PC-3 (cell line): ENCODE measurements at regions not wholly inside any gene's neighbourhood (a gene's known extent, or its start where the extent isn't known, plus 50 kb on each side); places are given as distances from the start of the nearest gene placed in this dataset.

Source experiments
- ATAC-seq: fragments of 200-7000 bp; cut with Tn5 transposase; 2 replicates; pipeline ENCODE4 v1.9.1; 2020; ENCODE audit warnings: mild to moderate bottlenecking, moderate library complexity
- BruUV-seq: library from RNA; stranded (reverse); fragments of 400-500 nt; replicated peaks from 2 replicates; lab custom pipeline; 2021; lab: Mats Ljungman, UMichigan
- CTCF ChIA-PET: fragments of 300-600 bp; sonication (Branson Sonifier 250); formaldehyde crosslinking; loops from one replicate; lab custom pipeline; 2022; ENCODE audit warnings: antibody characterized with exemption; lab: Charles Lee
- POLR2A ChIA-PET: fragments of 300-600 bp; sonication (Branson Sonifier 250); formaldehyde crosslinking; loops from one replicate; lab custom pipeline; 2022; ENCODE audit warnings: antibody characterized with exemption; ENCODE audit not compliant: unreplicated experiment; lab: Charles Lee
- DNase-seq: peaks from one replicate; pipeline ENCODE4 v3.0.0-alpha.2; 2015
- H2AFZ ChIP-seq: fragments of 300-600 bp; sonication (generic); 2 replicates; pipeline ENCODE4 v1.6.0; 2016; ENCODE audit warnings: antibody characterized with exemption, low read length
- H3F3A ChIP-seq: fragments of 300-600 bp; sonication (generic); one replicate; pipeline ENCODE4 v1.6.0; 2017; ENCODE audit warnings: antibody characterized with exemption, low read length, control low read depth, mild to moderate bottlenecking; ENCODE audit not compliant: unreplicated experiment
- H3K27ac ChIP-seq: fragments of 300-600 bp; sonication (generic); 2 replicates; pipeline ENCODE4 v1.5.1; 2016; ENCODE audit warnings: mild to moderate bottlenecking, low read length
- H3K27me3 ChIP-seq: fragments of 300-600 bp; sonication (generic); 2 replicates; pipeline ENCODE4 v1.6.1; 2016; ENCODE audit warnings: low read length, mixed read lengths
- H3K36me3 ChIP-seq: fragments of 300-600 bp; sonication (generic); 2 replicates; pipeline ENCODE4 v1.6.1; 2016; ENCODE audit warnings: low read depth, mixed run types, low read length, mixed read lengths
- H3K4me1 ChIP-seq: fragments of 300-600 bp; sonication (generic); 2 replicates; pipeline ENCODE4 v1.5.1; 2016; ENCODE audit warnings: low read length; ENCODE audit not compliant: insufficient read depth
- H3K4me2 ChIP-seq: fragments of 300-600 bp; sonication (generic); 2 replicates; pipeline ENCODE4 v1.6.0; 2016; ENCODE audit warnings: low read length
- H3K4me3 ChIP-seq: fragments of 300-600 bp; sonication (generic); 2 replicates; pipeline ENCODE4 v1.5.1; 2016; ENCODE audit warnings: mild to moderate bottlenecking, low read length, mixed read lengths
- H3K79me2 ChIP-seq: fragments of 300-600 bp; sonication (generic); 2 replicates; pipeline ENCODE4 v1.6.1; 2017; ENCODE audit warnings: low read length, mixed read lengths
- H3K9ac ChIP-seq: fragments of 300-600 bp; sonication (generic); 2 replicates; pipeline ENCODE4 v1.6.0; 2016; ENCODE audit warnings: mild to moderate bottlenecking, low read length
- H3K9me2 ChIP-seq: fragments of 300-600 bp; sonication (generic); replicated peaks from 2 replicates; pipeline ENCODE4 v1.6.1; 2016; ENCODE audit warnings: mixed run types, low read length, mixed read lengths
- H3K9me3 ChIP-seq: fragments of 300-600 bp; sonication (generic); 2 replicates; pipeline ENCODE4 v1.6.1; 2016; ENCODE audit warnings: low read length, mixed read lengths
- H4K20me1 ChIP-seq: fragments of 300-600 bp; sonication (generic); 2 replicates; pipeline ENCODE4 v1.6.1; 2016; ENCODE audit warnings: low read length, mixed read lengths
- EZH2 ChIP-seq: fragments of 300-600 bp; sonication (generic); IDR thresholded peaks from one replicate; pipeline ENCODE4 v1.6.1; 2017; ENCODE audit warnings: antibody characterized with exemption, mild to moderate bottlenecking, low read length; ENCODE audit not compliant: unreplicated experiment
- EZH2phosphoT487 ChIP-seq: fragments of 300-600 bp; sonication (generic); IDR thresholded peaks from 2 replicates; pipeline ENCODE4 v1.6.1; 2018; ENCODE audit warnings: mild to moderate bottlenecking, antibody characterized with exemption, low read length, borderline replicate concordance
- intact Hi-C: fragments of 100-400 bp; cut with micrococcal nuclease; formaldehyde crosslinking; loops from 2 replicates; pipeline ENCODE4 v1.9.0; 2023
- TF ChIP-seq, protein P1 (sequence below): fragments of 300-600 bp; sonication (generic); conservative IDR thresholded peaks from 2 replicates; pipeline ENCODE4 v1.5.1; 2017; ENCODE audit warnings: antibody characterized with exemption, low read depth, mild to moderate bottlenecking, low read length

DNA sequence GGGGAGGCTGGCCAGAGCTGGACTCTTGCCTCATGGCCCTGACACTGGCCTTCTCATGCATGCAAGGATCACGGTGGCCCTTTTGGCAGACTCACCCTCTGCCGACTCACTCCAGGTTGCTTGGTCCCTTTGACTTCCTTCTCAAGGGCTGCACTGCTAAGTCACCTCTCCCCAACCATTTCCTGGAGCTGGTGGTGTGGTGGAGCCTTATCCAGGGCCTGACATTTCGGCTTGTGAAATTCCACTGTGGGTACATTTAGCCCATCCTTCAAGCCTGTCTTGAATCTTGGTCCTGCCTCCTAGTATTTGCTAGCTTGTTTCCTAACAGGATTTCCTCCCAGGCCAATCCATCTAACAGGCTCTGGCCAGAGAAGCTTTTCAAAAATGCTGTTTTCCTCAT, 52.6 kb upstream of the JUN start:
- H3K27me3 ChIP-seq: no peaks in the 10 kb centered on the region
- no peak overlapping the region for H3K27ac ChIP-seq
- intact Hi-C loops: no loop called here
- ChIA-PET POLR2A (no interaction called here), CTCF (no interaction called here)
- H2AFZ ChIP-seq: no peak overlapping the region
- peaks cover 7% of the 10 kb centered on the region; the same call in 1 of the 2 replicates for H3K4me1 ChIP-seq
- H3K79me2 ChIP-seq: no peaks in the 10 kb centered on the region
- no peaks in the 10 kb centered on the region for H4K20me1 ChIP-seq
- H3K4me3 ChIP-seq: no peak overlapping the region
- H3K9ac ChIP-seq: no peak overlapping the region
- no peak for ATAC-seq
- H3K36me3 ChIP-seq: no peaks in the 10 kb centered on the region
- H3K9me2 ChIP-seq: no peaks in the 10 kb centered on the region
- H3F3A ChIP-seq: no peaks in the 10 kb centered on the region
- H3K9me3 ChIP-seq: no peaks in the 10 kb centered on the region
- no peak for TF ChIP-seq EZH2
- no peak for TF ChIP-seq EZH2phosphoT487
- TF ChIP-seq, protein P1, sequence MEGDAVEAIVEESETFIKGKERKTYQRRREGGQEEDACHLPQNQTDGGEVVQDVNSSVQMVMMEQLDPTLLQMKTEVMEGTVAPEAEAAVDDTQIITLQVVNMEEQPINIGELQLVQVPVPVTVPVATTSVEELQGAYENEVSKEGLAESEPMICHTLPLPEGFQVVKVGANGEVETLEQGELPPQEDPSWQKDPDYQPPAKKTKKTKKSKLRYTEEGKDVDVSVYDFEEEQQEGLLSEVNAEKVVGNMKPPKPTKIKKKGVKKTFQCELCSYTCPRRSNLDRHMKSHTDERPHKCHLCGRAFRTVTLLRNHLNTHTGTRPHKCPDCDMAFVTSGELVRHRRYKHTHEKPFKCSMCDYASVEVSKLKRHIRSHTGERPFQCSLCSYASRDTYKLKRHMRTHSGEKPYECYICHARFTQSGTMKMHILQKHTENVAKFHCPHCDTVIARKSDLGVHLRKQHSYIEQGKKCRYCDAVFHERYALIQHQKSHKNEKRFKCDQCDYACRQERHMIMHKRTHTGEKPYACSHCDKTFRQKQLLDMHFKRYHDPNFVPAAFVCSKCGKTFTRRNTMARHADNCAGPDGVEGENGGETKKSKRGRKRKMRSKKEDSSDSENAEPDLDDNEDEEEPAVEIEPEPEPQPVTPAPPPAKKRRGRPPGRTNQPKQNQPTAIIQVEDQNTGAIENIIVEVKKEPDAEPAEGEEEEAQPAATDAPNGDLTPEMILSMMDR: no peak
- no peak for DNase-seq
- no peak overlapping the region for H3K4me2 ChIP-seq
- BruUV-seq: no TSS peak

DNA sequence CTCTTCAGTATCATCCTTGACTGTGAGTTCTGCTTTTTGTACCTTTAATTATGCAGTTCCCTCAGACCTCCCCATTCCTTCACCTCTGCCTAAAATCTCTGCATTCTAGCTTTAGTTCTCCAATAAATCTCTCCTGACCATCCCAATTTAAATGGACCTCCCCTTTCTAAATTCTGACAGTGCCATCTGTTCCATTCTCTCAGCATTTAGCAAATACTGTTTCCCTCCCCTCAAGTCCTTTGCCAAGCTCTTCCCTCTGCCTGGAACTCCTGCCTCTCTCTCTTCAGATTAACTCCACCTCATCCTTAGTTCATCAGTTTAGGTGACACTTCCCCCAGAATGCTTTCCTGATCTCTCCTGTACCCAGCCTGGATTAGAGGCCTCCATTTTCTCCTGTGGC, 54.0 kb upstream of the JUN start:
- H3F3A ChIP-seq: no peaks in the 10 kb centered on the region
- H3K9ac ChIP-seq: no peak overlapping the region
- DNase-seq: no peak
- TF ChIP-seq EZH2phosphoT487 (no peak), EZH2 (no peak)
- TF ChIP-seq, protein P1: no peak
- no peaks in the 10 kb centered on the region for H3K27me3 ChIP-seq
- H3K4me3 ChIP-seq: no peak overlapping the region
- no peaks in the 10 kb centered on the region for H3K9me2 ChIP-seq
- no peaks in the 10 kb centered on the region for H4K20me1 ChIP-seq
- ChIA-PET CTCF (no interaction called here), POLR2A (no interaction called here)
- H3K27ac ChIP-seq: no peak overlapping the region
- H3K4me2 ChIP-seq: no peak overlapping the region
- no peaks in the 10 kb centered on the region for H3K36me3 ChIP-seq
- ATAC-seq: no peak
- intact Hi-C loops: no loop called here
- no peak overlapping the region for H2AFZ ChIP-seq
- peaks cover 7% of the 10 kb centered on the region; the same call in 1 of the 2 replicates for H3K4me1 ChIP-seq
- BruUV-seq: no TSS peak
- H3K79me2 ChIP-seq: no peaks in the 10 kb centered on the region
- H3K9me3 ChIP-seq: no peaks in the 10 kb centered on the region

DNA sequence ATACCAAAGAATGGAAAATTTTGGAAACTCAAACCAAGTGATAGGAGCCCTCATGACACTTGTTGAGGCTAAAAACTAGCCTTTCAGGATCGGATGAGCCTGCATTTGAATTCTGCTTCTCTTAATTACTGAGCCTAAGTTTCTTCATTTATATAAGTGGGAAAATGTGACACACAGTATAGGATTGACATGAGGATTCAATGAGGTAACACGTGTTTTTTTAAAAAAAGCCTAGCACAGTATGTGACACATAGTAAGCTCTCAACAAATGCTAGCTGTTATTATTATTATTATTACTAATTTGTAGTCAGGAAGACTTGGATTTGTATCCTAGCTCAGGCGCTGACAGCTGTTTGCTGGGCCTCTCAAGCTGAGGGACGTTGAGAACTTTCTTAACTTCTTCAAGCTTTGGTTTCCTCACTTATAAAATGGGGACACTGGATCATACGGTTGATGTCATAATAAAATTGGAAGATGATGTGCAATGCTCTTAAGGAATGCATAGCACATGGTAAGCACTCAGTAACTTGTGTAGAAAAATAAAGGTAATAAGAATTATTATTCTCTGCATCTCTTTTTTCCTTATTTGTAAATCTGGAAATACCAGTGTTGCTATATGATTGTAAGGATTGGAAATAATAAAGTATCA, 55.4 kb upstream of the JUN start:
- Histone ChIP-seq H2AFZ (no peak overlapping the region), H3K79me2 (no peaks in the 10 kb centered on the region), H3K27ac (no peak overlapping the region), H3K36me3 (no peaks in the 10 kb centered on the region), H3K4me3 (no peak overlapping the region), H3F3A (no peaks in the 10 kb centered on the region), H3K4me2 (no peak overlapping the region), H3K27me3 (no peaks in the 10 kb centered on the region), H3K4me1 (peaks cover 7% of the 10 kb centered on the region; the same call in 1 of the 2 replicates), H3K9me3 (no peaks in the 10 kb centered on the region), H4K20me1 (no peaks in the 10 kb centered on the region), H3K9ac (no peak overlapping the region), H3K9me2 (no peaks in the 10 kb centered on the region)
- no peak for ATAC-seq
- CTCF ChIA-PET: no interaction called here
- BruUV-seq: no TSS peak
- intact Hi-C loops: no loop called here
- POLR2A ChIA-PET: no interaction called here
- no peak for TF ChIP-seq EZH2
- TF ChIP-seq, protein P1: no peak
- TF ChIP-seq EZH2phosphoT487: no peak
- DNase-seq: no peak
